ENCODE measurements at regions not wholly inside any gene's neighbourhood (a gene's known extent, or its start where the extent isn't known, plus 50 kb on each side); places are given as distances from the start of the nearest gene placed in this dataset.

DNA sequence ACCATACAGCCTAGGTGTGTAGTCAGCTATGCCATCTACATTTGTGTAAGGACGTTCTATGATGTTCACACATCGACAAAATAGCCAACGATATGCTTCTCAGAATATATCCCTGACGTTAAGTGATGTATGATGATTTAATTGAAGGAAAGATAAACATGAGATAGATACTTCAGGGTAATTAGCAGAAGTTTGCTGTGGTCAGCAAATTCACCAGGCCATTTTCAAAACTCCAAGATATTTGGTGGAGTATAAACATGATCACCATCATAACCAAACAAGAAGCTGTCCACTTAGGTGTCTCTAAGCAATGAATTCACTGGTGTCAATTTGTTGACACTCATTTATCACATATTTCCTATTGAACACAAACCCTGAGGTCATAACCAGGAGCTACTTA lies 885.6 kb upstream of the NR2F2 start:
- TF ChIP-seq, protein P1, sequence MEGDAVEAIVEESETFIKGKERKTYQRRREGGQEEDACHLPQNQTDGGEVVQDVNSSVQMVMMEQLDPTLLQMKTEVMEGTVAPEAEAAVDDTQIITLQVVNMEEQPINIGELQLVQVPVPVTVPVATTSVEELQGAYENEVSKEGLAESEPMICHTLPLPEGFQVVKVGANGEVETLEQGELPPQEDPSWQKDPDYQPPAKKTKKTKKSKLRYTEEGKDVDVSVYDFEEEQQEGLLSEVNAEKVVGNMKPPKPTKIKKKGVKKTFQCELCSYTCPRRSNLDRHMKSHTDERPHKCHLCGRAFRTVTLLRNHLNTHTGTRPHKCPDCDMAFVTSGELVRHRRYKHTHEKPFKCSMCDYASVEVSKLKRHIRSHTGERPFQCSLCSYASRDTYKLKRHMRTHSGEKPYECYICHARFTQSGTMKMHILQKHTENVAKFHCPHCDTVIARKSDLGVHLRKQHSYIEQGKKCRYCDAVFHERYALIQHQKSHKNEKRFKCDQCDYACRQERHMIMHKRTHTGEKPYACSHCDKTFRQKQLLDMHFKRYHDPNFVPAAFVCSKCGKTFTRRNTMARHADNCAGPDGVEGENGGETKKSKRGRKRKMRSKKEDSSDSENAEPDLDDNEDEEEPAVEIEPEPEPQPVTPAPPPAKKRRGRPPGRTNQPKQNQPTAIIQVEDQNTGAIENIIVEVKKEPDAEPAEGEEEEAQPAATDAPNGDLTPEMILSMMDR (IDR thresholded peaks at IDR 0.05): no peak

DNA sequence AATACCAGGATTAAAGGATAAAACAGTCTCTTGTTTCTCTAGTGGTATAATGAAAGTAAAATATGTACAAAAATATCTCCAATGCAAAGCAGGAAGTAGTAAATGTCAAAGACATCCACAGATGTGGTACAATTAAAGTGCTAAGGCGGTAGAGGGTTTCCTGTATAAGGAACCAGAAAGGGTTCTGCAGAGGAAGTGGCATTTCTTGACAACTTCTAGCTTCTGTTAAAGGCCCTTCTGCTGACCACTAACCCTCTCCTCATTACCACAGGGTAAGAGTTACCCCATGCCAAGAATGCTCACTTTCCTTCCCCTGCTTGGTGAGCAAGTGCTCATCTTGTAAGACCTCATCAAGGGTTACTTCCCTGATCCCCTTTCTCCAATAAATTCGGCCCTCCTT lies 883.6 kb upstream of the NR2F2 start:
- TF ChIP-seq, protein P1 (IDR thresholded peaks at IDR 0.05): no peak

DNA sequence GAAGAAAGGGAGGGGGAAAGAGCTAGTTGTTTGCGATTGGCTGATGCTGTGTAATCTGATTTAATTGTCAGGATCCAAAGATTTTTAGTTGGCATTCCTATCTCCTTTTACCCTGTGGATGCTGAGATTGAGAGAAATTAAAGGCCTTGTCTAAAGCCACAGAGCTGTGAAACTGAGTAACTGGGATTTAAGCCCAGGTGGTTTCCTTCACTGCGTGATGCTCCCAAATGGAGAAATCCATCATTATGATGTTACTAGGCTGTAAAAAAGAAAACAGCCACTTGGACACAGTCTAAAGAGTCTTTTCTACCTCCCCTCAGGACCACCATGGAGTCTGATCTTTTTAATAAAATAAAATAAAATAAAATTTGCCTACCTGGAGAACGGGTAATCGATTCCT lies 883.0 kb upstream of the NR2F2 start:
- TF ChIP-seq, protein P1 (IDR thresholded peaks at IDR 0.05): no peak

DNA sequence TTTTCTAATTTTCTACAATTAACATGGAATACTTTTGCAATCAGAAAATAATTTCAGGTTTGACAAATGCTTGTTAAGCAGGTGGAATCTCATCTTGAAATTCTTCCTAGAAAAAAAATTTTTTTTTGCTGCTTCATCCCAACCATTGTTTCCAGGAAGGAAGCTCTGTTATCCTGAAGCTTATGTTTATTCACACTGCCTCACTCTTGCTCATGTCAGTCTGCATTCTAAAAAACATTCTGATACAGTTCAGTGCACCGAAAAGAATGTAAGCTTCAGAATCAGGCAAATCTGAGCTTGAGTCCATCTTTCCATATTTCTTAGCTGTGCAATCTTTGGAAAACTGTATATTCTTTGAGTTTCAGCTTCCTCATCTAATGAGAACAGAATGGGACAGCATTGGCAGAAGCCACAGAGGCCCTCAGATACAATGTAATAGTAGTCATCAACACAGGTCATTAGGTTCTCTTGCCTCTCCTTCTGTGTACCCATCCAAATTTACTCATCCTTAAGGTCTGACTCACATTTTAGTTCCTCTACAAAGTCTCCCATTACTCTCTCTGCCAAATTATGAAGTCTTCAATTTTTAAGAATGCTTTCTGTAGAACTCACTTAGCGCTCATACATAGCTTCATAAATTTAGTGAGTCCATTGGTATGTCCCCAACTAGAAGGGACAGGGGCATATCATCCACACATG lies 881.8 kb upstream of the NR2F2 start:
- TF ChIP-seq, protein P1 (IDR thresholded peaks at IDR 0.05): no peak

DNA sequence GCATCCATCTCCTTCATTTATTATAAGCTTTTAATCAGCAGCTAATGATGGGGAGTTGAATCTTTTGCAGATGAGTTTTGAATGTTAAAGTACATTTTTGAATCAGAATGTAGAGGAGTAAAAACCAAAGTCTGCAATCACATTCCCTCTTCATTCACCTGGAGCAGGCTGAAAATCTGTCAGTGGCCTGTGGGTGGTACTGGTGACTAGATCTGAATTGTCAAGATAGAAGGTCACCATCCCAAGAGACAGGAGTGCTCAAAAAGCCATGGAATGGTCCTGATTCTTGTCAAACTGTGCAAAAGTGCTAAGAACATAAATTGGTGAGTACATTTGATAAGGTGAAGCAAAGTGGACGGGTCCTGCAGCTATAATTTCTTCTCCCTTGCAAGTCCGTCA lies 881.3 kb upstream of the NR2F2 start:
- TF ChIP-seq, protein P1 (IDR thresholded peaks at IDR 0.05): no peak

DNA sequence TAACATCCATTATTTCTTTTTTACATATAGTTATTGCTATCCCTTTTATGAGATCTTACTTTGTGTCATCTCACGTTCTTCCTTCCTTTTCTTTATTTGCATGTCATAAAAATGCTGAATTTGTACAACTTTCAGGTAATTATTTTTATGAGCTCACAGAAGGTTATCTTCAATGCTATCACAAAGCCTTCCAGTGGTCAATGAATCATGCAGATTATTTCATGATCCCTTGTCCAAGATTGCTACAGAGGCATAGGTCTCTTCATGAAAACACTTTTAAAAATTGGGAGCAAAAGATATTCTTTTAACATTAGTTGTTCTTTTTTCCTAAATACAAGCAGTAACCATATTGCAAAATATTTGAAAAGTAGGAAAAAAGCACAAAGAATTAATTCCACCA lies 880.1 kb upstream of the NR2F2 start:
- TF ChIP-seq, protein P1 (IDR thresholded peaks at IDR 0.05): no peak

DNA sequence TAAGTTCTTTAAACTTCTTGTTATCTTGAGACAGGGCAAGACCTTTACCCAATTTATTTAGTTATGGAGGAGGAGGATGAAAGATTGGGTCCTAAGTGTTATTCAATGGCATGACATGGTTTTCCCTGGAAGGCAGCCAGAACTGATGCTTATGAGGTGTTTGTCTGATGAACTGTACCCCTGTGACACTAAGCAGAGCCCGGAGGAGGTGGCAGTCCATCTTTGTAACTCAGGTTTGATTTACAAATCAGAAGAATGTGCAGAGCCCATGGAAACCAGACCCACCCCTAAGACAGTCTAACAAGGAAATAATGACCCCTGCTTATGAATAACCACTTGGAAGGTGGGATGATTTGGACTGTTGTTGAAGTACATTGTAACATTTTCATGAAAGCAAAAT lies 878.6 kb upstream of the NR2F2 start:
- TF ChIP-seq, protein P1 (IDR thresholded peaks at IDR 0.05): no peak
